ENCODE measurements at regions not wholly inside any gene's neighbourhood (a gene's known extent, or its start where the extent isn't known, plus 50 kb on each side); places are given as distances from the start of the nearest gene placed in this dataset.
"Not testable (repeated sequence)": the region's sequence is repeated elsewhere in the genome, so short reads cannot be mapped to it uniquely, and the experiment has no call there.

DNA sequence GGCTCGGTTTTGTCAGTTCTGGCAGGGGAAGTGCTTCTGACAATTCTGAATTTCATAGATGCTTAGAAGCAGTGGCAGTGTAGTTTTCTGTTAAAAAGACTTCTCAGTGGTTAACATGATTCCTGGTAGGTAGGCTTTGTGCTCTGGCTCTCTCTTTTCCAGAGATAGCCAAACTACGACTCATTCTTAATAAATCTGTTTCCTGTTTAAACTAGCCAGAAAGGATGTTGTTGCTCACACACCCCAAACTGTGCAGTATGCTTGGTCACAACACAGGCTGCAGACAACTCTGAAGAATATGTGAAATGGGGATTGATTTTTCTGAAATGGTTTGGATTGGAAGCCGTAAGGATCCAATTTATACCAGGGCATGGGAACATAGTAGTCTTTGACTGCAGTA, 711.5 kb downstream of the PCDH17 start:
- H3K27me3 Mint-ChIP-seq, result no peaks in the 10 kb centered on the region
- peaks cover 7% of the 10 kb centered on the region for H3K9me3 Mint-ChIP-seq (ENCODE audit: insufficient read depth)
- Histone ChIP-seq H3K27ac (ENCODE audit: low read length in 2 of 2) (no peak overlapping the region), H3K79me2 (ENCODE audit: control insufficient read depth, insufficient read depth, low read length) (no peaks in the 10 kb centered on the region), H3K4me1 (ENCODE audit: control insufficient read depth in 2 of 2, insufficient read depth in 2 of 2, low read length in 2 of 2) (no peaks in the 10 kb centered on the region), H3K27me3 (replicated peaks in 1 of 4; ENCODE audit: control extremely low read depth in 1 of 4, control insufficient read depth in 3 of 4, insufficient read depth in 4 of 4, low read length in 3 of 4) (no peaks in the 10 kb centered on the region), H4K20me1 (ENCODE audit: control insufficient read depth, insufficient read depth, low read length, poor library complexity, severe bottlenecking) (no peaks in the 10 kb centered on the region), H3K4me3 (ENCODE audit: control extremely low read depth in 1 of 5, extremely low read depth in 1 of 5, insufficient read depth in 1 of 5, low read depth in 2 of 5, low read length in 4 of 5) (no peak overlapping the region), H3K4me2 (replicated peaks; ENCODE audit: low read depth, low read length, poor library complexity, severe bottlenecking) (no peak overlapping the region), H3K36me3 (replicated peaks in 1 of 2; ENCODE audit: control extremely low read depth in 1 of 2, control insufficient read depth in 1 of 2, extremely low read depth in 1 of 2, insufficient read depth in 2 of 2, low read length in 1 of 2) (no peaks in the 10 kb centered on the region), H2AFZ (ENCODE audit: insufficient read depth, low read depth, low read length, poor library complexity, severe bottlenecking) (no peak overlapping the region), H3K9ac (ENCODE audit: low read length) (no peak overlapping the region), H3K9me3 (ENCODE audit: control extremely low read depth in 1 of 3, control insufficient read depth in 2 of 3, insufficient read depth in 1 of 3, low read length in 2 of 3) (no peaks in the 10 kb centered on the region)
- WGBS (ENCODE audit: insufficient coverage), result 55% methylated on average over 2 of the region's 3 CpGs
- no peak overlapping the region for H3K4me3 Mint-ChIP-seq
- ChIA-PET POLR2A (no interaction called here), CTCF (no interaction called here)
- no peaks in the 10 kb centered on the region for H3K4me1 Mint-ChIP-seq
- no peak for DNase-seq
- no peak overlapping the region for H3K27ac Mint-ChIP-seq
- ATAC-seq (ENCODE audit: low read depth), result no peak
- no peak for TF ChIP-seq EZH2 (IDR thresholded peaks at IDR 0.05; ENCODE audit: borderline replicate concordance, insufficient read depth, low read depth, low read length, poor library complexity, severe bottlenecking)
- TF ChIP-seq, protein P1, sequence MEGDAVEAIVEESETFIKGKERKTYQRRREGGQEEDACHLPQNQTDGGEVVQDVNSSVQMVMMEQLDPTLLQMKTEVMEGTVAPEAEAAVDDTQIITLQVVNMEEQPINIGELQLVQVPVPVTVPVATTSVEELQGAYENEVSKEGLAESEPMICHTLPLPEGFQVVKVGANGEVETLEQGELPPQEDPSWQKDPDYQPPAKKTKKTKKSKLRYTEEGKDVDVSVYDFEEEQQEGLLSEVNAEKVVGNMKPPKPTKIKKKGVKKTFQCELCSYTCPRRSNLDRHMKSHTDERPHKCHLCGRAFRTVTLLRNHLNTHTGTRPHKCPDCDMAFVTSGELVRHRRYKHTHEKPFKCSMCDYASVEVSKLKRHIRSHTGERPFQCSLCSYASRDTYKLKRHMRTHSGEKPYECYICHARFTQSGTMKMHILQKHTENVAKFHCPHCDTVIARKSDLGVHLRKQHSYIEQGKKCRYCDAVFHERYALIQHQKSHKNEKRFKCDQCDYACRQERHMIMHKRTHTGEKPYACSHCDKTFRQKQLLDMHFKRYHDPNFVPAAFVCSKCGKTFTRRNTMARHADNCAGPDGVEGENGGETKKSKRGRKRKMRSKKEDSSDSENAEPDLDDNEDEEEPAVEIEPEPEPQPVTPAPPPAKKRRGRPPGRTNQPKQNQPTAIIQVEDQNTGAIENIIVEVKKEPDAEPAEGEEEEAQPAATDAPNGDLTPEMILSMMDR (IDR thresholded peaks at IDR 0.05), result no peak
- intact Hi-C loops (cut with micrococcal nuclease), result no loop called here

DNA sequence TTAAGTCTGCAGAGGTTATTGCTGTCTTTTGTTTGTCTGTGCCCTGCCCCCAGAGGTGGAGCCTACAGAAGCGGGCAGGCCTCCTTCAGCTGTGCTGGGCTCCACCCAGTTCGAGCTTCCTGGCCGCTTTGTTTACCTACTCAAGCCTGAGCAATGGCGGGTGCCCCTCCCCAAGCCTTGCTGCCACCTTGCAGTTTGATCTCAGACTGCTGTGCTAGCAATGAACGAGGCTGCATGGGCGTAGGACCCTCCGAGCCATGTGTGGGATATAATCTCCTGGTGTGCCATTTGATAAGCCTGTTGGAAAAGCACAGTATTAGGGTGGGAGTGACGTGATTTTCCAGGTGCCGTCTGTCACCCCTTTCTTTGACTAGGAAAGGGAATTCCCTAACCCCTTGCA, 720.6 kb downstream of the PCDH17 start:
- intact Hi-C loops (cut with micrococcal nuclease); H3K79me2 ChIP-seq (ENCODE audit: control insufficient read depth, insufficient read depth, low read length); H3K9me3 Mint-ChIP-seq (ENCODE audit: insufficient read depth); DNase-seq; H3K4me2 ChIP-seq (replicated peaks; ENCODE audit: low read depth, low read length, poor library complexity, severe bottlenecking); H3K27me3 ChIP-seq (replicated peaks in 1 of 4; ENCODE audit: control extremely low read depth in 1 of 4, control insufficient read depth in 3 of 4, insufficient read depth in 4 of 4, low read length in 3 of 4); ATAC-seq (ENCODE audit: low read depth); H3K36me3 ChIP-seq (replicated peaks in 1 of 2; ENCODE audit: control extremely low read depth in 1 of 2, control insufficient read depth in 1 of 2, extremely low read depth in 1 of 2, insufficient read depth in 2 of 2, low read length in 1 of 2); H3K4me3 ChIP-seq (ENCODE audit: control extremely low read depth in 1 of 5, extremely low read depth in 1 of 5, insufficient read depth in 1 of 5, low read depth in 2 of 5, low read length in 4 of 5); H3K27ac ChIP-seq (ENCODE audit: low read length in 2 of 2); H2AFZ ChIP-seq (ENCODE audit: insufficient read depth, low read depth, low read length, poor library complexity, severe bottlenecking); H3K9ac ChIP-seq (ENCODE audit: low read length); H3K27ac Mint-ChIP-seq; H3K4me3 Mint-ChIP-seq; H4K20me1 ChIP-seq (ENCODE audit: control insufficient read depth, insufficient read depth, low read length, poor library complexity, severe bottlenecking); H3K27me3 Mint-ChIP-seq; H3K9me3 ChIP-seq (ENCODE audit: control extremely low read depth in 1 of 3, control insufficient read depth in 2 of 3, insufficient read depth in 1 of 3, low read length in 2 of 3); CTCF ChIA-PET; H3K4me1 Mint-ChIP-seq; H3K4me1 ChIP-seq (ENCODE audit: control insufficient read depth in 2 of 2, insufficient read depth in 2 of 2, low read length in 2 of 2); POLR2A ChIA-PET: not testable (repeated sequence)
- WGBS (ENCODE audit: insufficient coverage), result 86% methylated on average over 9 of the region's 9 CpGs
